ENCODE measurements at regions not wholly inside any gene's neighbourhood (a gene's known extent, or its start where the extent isn't known, plus 50 kb on each side); places are given as distances from the start of the nearest gene placed in this dataset.

DNA sequence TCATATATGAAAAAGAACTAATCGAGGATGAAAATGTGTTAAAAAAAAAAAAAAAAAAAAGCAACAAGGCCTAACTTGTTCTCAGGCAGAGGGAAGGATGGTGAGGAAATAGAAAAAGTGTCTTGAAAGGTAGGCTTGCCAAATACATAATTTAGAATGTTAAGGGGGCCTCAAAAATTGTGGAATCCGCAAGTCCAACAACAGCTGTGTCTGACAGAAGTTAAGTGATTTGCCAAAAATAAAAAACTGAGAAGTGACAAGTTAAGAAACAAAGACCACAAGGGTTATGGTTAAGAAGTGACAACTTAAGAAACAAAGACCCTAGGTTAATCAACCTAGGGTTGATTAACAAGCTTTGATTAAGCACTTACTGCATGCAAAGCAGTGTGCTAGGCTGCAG, 110.6 kb downstream of the P2RY1 start:
- TF ChIP-seq, protein P1, sequence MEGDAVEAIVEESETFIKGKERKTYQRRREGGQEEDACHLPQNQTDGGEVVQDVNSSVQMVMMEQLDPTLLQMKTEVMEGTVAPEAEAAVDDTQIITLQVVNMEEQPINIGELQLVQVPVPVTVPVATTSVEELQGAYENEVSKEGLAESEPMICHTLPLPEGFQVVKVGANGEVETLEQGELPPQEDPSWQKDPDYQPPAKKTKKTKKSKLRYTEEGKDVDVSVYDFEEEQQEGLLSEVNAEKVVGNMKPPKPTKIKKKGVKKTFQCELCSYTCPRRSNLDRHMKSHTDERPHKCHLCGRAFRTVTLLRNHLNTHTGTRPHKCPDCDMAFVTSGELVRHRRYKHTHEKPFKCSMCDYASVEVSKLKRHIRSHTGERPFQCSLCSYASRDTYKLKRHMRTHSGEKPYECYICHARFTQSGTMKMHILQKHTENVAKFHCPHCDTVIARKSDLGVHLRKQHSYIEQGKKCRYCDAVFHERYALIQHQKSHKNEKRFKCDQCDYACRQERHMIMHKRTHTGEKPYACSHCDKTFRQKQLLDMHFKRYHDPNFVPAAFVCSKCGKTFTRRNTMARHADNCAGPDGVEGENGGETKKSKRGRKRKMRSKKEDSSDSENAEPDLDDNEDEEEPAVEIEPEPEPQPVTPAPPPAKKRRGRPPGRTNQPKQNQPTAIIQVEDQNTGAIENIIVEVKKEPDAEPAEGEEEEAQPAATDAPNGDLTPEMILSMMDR (IDR thresholded peaks at IDR 0.05; ENCODE audit: low read depth, low read length), result no peak
- no peak for TF ChIP-seq EZH2phosphoT487 (IDR thresholded peaks at IDR 0.05; ENCODE audit: low read depth)
